NCI-H2196 treated with DMSO at 0.1 percent for 48 hours (cell line): ENCODE measurements at regions not wholly inside any gene's neighbourhood (a gene's known extent, or its start where the extent isn't known, plus 50 kb on each side); places are given as distances from the start of the nearest gene placed in this dataset.
"Not testable (repeated sequence)": the region's sequence is repeated elsewhere in the genome, so short reads cannot be mapped to it uniquely, and the experiment has no call there.

Source experiments
- DNase-seq: peaks from one replicate; lab custom pipeline; 2025; ENCODE audit not compliant: unreplicated experiment; lab: John Stamatoyannopoulos, UW

DNA sequence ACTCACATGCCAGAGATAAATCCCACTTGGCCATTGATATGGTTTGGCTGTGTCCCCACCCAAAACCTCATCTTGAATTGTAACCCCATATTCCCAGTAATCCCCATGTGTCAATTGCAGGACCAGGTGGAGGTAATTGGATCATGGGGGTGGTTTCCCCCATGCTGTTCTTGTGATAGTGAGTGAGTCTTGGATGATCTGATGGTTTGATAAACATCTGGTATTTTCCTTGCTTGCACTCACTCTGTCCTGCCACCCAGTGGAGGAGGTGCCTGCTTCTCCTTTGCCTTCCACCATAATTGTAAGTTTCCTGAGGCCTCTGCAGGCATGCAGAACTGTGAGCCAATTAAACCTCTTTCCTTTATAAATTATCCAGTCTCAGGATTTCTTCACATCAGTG, 50.4 kb upstream of the B3GAT2 start:
- DNase-seq, result not testable (repeated sequence)

DNA sequence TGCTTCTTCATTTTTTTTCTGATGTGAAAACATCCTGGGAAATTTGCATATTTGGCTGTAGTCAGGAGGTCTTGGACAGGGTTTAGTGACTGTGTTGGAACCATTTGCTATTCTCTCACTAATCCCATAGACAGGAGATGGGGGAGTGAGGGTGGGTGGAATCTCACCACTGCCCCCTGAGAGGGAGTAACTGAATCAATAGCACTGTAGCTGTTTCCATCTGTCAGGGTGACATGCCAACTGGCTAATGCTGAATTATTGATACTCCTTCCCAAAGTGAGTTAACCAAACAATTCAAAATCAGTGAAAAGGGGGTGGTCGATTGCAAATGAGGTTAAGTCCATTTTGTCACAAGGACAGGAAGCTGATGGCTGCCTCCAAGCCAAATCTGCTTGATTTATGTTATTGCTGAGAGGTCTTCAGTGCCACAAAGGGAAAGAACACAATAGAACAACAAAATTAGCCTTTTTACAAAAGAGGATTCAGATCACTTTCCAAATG, 55.1 kb upstream of the B3GAT2 start:
- DNase-seq, result no peak

DNA sequence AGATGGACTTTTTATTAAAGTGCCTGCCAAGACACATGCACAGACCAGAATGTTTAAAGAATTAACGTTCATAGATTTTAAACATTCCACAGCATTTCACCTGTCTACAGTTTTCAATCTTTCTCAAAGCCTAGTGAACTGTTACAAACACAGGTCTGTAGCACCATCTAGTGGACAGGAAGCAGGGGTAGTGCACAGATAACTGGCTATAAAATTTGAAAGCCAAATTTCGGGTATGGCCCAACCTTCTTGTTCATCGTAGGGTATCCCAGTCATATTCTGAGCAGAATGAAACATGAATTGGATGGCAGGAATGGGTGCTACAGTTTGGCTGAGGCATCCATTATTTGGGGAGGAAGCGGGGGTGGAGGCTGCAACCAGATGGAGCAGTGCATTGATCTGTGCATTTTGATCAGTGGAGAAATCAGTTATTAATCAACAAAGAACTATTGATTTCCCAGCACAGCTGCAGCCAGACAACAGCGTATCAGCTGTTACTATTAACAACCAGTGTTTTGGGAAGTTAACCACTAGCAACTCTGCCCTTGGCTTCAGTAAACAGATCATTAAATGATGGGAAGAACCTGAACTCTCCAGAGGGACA, 56.1 kb upstream of the B3GAT2 start:
- peak; percentile 3 for DNase-seq

DNA sequence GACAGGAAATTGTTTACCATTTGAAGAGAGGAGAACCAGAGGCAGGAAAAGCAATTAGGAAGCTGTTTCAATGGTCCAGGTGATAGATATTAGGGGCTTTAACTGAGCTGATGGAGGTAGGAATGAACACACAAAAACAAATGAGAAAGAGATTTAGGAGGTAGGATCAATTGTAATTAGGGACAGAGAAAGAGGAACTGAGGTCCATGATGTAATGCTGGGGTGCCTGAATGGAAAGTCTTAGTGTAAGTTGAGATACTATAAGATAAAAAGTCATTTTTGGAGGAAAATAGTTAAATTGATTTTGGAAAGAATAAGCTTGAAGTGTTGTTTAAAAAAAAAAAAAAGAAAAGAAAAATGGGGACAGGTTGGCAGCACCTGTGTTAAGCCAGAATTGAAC, 58.5 kb upstream of the B3GAT2 start:
- DNase-seq, result no peak

DNA sequence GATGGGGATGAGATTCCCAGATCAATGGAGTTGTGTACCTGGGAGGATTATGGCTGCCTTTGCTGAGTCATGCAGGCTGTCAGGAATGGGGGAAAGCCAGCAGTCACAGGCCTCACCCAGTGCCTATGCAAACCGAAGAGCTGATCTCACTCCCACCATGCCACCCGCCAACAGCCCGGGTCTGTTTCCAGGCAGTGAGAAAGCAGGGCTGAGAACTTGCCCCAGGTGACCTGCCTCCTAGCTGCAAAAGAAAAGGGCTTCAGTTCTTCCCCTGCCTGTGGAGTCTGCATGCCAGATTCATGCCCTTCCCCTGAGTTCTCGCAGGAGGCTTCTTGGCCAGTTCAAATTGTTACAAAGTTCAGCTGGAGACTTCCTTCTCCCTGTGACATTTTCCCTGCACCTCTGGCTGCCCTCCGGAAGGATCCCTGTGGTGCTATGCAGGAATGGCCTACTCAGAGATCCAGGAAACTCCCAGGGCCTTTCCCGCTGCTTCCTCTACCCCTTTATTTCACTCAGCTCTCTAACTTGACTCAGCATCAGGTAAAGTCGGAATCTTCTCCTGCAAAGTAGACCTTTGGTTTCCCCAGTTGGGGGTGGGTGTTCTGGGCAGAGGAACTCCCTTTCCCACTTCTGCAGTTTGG, 71.5 kb upstream of the B3GAT2 start:
- DNase-seq, result no peak

- no peak for DNase-seq
These were observed 72.0 kb upstream of the B3GAT2 start for GRCh38 chr6:71028877-71029252.

DNA sequence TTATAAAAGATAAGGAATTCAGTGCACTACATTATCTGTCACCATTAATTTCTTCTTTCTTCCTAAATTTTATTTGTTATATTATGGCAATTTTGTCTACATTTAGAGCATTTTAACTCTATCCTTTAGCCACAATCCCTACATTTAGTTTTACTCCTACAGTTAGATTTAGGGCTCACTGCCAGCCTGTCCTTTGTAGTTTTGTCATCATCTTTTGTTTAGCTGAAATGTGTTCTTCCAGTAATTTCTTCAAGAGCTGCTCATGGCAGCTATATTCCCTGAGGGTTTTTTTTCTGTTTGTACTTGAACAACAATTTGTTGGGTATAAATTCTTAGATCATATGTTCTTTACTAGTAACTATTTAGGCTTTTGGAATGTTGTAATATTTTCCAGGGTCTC, 72.7 kb upstream of the B3GAT2 start:
- DNase-seq, result no peak

- DNase-seq, result no peak
These were observed 75.1 kb upstream of the B3GAT2 start for GRCh38 chr6:71031912-71032311.

- no peak for DNase-seq
These were observed 76.3 kb upstream of the B3GAT2 start for GRCh38 chr6:71033171-71033570.

DNA sequence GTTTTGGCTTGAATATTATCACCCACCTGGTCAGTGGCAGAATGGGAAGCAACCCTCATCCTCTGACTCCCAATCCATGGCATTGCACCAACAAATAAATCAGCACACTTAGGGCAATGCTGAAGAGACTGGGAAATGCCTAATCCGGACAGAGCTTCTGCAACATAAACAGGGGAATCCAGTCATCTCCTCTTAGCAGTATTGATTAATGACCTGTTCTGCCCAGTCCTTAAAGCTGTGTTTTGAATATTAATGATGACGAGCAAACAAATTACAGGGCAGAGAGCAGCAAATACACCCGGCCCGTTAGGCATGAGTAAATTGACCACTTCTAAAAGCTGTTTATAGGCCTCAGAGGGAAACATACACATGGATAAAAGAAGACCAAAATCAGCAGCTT, 77.0 kb upstream of the B3GAT2 start:
- no peak for DNase-seq

DNA sequence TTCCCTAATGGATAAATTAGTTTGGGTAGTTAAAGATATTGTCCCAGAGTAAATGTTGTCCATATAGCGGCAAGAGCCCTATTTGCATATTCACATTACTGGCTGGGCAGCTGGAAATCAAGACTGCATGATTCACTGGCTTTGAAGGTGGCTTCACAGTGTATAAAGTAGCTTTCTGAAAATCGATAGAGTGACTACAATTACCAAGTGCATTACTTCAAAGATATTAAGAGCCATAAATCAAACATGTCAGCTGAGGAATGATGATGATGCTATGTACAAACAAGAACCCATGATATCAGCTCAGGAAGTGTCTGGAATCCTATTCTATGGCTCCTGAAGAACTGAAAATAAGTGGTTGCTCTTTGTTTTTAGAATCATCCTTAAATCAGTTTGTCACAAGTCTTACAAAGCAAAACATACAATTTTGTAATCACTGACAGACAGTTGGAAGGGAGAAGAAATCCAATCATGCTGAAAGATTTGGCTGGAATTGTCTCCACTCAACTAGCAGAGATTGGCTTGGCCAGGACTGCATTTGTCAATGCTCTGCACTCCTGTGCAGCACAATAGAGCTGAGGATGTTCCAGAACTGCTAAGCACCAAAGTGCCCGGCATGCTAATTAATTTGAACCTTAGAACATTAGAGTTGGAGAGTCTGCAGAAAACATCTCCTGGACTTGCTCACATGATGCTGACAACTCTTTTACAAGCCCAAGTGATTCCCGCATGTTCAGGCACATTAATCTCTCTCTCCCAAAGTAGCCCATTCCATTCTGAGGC, 77.9 kb upstream of the B3GAT2 start:
- no peak for DNase-seq

DNA sequence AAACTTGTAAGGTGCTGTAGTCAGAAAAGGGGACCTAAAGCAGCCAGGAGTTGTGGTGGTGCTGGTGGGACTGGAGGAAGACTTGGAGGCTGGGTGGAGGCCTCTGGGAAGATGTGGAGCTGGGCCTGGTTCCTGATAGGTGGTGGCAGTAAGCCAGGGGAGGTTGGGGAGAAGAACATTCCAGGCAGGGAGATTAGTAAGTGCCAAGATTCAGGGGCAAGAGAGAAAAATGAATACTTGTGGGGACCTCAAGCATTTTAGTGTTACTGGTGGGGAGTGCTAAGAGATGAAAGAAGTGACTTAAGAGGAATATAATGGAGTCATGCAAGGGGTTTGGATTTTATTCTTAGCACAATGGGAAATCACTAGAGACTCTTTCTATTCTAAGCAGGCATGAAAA, 79.0 kb upstream of the B3GAT2 start:
- no peak for DNase-seq

DNA sequence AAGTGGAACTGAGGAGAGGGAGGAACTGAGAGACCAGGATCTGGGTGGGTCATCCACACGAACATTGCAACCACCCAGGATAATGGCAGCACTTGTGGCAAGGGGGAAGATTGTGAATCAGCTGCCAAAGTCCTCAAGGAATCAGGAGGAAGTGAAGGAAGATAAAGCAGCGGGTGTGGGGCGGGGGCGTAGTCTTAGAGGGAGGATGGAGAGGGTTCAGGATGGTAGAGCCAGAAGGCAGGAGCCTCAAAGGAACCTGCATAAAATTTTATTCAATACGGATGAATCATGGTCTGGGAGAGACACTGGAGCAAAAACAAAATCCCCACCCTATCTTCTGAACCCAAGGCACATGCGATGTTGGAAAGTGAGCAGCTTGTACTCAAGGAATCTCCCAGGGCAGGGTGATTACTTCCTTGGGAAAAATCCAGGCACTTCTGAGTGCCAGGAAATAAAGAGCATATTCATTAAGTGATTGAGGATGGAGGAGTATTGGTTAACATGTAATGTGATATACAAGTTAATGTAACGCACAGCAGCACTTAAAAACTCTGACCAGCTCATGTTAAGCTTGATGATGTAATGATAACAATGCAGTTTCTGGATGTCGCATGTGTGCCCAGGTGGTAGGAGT, 82.0 kb upstream of the B3GAT2 start:
- peak; percentile 4 for DNase-seq

- DNase-seq, result no peak
These were observed 83.2 kb upstream of the B3GAT2 start for GRCh38 chr6:71040043-71040442.

- no peak for DNase-seq
These were observed 84.0 kb upstream of the B3GAT2 start for GRCh38 chr6:71040841-71041240.

GRCh38 chr6:71043902-71044301, 87.0 kb upstream of the B3GAT2 start:
- no peak for DNase-seq

- no peak for DNase-seq
These were observed 87.9 kb upstream of the B3GAT2 start for GRCh38 chr6:71044753-71045152.

DNA sequence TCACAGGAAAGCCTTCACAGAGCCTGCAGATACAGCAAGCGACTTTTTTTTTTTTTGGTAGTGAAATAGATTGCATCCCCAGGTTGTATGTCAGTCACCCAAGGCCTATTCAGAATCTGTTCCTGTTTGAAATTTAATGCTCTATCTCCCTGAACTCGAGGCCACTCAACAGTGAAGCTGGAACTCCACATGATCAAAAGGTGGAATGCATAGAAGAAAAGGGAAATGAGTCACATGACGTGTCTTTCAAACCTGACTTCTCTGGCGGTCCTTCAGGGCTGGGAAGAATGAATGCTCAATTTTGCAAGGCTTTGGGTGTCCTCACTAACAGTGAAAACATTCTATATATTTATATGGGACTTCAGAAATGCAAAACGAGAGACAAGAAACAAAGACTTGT, 88.4 kb upstream of the B3GAT2 start:
- no peak for DNase-seq

DNA sequence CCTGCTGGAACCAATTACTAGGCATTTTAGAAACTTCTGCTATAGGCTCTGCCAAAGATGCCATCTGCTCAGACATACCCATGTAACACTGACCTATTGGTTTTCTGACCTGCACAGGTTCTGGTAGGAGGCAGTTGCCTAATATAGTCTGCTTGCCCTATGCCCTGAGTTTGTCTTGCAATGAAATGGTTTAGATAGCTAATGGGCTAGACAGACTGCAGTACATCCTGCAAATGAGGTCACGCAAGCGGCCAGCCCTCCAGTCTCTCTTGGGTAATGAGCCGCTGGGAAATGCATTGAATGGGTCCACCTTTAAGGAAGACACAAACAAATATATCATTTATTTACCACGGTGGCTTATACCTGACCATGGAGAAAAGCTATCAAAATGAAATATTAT, 90.6 kb upstream of the B3GAT2 start:
- no peak for DNase-seq

DNA sequence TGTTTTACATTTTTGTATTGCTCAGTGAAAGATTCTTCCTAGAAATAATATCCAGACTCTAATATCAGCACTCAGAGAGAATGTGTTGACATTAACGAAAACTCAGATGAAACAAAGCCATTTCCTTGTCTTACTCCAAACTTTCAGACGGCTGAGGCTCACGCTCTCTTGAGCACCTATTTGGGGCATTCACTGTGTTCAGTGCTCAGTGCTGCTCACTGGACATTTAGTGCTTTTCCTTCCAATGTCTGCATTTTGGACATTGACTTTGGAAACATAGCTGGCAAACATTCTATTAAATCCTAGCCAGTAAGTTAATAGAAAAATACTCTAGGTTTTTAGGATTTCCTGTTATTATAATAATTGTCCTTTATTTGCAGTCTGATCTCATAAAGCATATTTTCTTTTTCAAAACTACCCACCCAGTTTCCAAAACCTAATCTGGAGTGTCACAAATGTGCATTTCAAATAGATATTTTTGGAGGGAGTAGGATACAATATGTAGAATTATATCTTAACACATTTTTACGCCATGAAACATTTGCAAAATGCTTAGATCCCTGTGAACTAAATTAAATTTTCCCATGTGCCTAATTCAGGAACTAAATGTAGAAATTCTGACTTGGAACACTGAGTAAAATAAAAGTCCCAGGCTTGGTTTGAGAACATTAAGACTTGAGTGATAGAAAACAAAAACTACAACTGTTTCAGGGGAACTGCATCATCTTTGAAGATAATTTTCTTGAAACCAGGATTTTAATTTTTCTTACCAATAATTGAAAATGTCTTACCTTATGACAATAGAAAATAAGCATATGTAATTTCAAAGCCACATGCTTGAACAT, 91.7 kb upstream of the B3GAT2 start:
- DNase-seq, result no peak

DNA sequence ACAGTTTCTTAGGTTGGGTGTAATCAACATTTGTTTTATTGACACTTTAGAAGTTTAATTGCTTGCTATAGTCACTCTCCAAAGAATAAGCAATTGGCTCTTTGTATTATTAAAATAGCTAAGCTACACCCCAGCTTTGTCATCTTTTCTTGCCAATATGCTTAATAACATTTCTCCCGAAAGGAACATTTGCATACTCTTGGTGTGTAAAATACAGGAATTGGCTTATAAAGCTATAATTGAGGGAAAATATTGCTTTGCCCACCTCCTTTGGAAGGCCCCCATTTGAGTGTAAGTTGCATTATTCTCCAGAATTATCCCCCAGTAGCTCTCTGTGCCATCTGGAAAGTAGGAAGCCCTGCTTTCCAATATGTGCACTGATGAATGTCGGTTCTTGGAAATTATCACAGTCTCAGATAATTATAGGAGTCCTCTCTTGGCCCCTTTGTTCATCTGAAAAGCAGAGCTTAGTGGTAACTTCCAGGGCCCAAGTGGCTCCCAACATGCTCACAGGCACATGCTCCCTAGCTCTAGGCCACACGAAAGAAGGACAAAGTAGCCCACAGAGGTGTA, 92.4 kb upstream of the B3GAT2 start:
- no peak for DNase-seq
